ENCODE measurements at regions not wholly inside any gene's neighbourhood (a gene's known extent, or its start where the extent isn't known, plus 50 kb on each side); places are given as distances from the start of the nearest gene placed in this dataset.

DNA sequence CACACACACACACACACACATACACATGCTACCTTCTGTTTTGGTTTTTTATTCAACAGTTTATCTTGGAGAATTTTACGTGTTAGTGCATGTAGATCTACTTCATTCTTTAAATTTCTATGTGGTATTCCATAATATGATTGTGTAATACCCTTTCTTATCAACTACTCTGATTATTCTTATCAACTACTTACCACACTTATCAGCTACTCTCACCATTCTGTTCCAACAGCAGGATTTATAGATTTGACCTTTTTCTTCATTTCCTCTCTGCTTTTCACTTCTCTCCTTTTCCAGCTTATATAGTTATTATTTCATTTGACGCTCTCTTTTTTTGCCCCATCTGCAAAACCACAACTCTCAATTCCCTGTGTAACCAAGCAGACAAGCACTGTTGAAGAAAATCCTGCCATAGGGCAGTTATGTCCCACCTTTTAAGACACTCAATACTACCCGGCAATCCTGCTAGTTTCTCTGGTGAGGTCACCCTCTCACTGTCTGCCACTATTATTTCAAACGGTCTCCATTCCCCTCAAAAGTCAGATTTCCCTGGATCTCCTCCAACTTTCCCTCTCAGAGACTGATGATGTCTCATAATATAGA is 56.9 kb upstream of the SATB1 start:
- no peak for DNase-seq (ENCODE audit: low read depth in 2 of 2)

DNA sequence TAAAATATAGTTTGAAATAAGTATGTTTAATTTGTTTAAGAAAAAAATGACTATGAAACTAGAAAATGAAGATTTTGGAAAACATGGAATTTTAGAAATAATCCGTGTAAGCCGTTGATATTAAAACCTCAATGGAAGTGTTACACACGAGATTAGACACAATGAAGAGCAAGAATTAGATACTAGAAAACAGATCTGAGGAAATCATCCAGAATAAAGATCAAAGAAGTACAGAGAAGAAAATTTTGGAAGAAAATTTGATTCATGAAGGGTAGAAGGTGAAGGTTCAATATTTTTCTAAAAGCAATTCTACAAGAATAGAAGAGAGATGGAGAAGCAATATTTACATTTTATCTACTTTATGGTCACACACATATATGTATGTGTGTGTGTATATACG is 52.5 kb upstream of the SATB1 start:
- DNase-seq (ENCODE audit: low read depth in 2 of 2), result no peak
